Inferior parietal cortex (tissue), 1 donor: ENCODE measurements at regions not wholly inside any gene's neighbourhood (a gene's known extent, or its start where the extent isn't known, plus 50 kb on each side); places are given as distances from the start of the nearest gene placed in this dataset.
"Not testable (repeated sequence)": the region's sequence is repeated elsewhere in the genome, so short reads cannot be mapped to it uniquely, and the experiment has no call there.

Source experiments
- DNase-seq: peaks from one replicate; pipeline ENCODE4 v3.0.0-alpha.2; 2016; ENCODE audit errors: extremely low spot score

DNA sequence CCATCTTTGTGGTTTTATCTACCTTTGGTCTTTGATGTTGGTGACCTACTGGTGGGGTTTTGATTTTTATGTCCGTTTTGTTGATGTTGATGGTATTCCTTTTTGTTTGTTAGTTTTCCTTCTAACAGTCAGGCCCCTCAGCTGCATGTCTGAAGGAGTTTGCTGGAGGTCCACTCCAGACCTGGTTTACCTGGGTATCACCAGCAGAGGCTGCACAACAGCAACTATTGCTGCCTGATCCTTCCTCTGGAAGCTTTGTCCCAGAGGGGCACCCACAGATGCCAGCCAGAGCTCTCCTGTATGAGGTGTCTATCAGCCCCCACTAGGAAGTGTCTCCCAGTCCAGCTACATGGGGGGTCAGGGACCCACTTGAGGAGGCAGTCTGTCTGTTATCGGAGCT is 199.3 kb upstream of the WDFY3 start:
- no peak for DNase-seq

GRCh38 chr4:85166318-85166717 is 199.8 kb upstream of the WDFY3 start:
- no peak for DNase-seq

- no peak for DNase-seq
Observed at GRCh38 chr4:85168234-85168834, 201.8 kb upstream of the WDFY3 start.

- no peak for DNase-seq
Observed at GRCh38 chr4:85170241-85170640, 203.8 kb upstream of the WDFY3 start.

- DNase-seq, result no peak
Observed at GRCh38 chr4:85175190-85175589, 208.7 kb upstream of the WDFY3 start.

DNA sequence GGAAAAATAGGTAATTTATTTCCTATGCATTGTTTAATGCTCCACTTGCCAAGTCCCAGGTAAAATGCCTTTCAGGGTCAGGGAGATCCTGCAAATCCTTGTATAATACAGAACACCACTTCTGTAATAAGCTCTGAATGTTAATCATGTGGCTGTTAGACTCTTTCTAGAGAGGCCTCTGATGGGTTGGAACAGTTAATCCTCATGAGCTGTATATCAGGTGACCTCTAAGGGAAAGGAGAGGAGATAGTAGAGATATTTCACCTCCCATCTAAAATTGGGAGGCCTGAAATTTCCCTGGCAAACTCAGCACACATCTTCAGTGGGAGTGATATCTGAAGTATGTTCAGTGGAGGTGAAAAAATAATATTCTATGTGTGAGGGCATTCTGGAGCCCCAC is 210.6 kb upstream of the WDFY3 start:
- DNase-seq, result no peak

GRCh38 chr4:85177679-85178078 is 211.2 kb upstream of the WDFY3 start:
- no peak for DNase-seq

GRCh38 chr4:85180533-85180932 is 214.0 kb upstream of the WDFY3 start:
- no peak for DNase-seq

DNA sequence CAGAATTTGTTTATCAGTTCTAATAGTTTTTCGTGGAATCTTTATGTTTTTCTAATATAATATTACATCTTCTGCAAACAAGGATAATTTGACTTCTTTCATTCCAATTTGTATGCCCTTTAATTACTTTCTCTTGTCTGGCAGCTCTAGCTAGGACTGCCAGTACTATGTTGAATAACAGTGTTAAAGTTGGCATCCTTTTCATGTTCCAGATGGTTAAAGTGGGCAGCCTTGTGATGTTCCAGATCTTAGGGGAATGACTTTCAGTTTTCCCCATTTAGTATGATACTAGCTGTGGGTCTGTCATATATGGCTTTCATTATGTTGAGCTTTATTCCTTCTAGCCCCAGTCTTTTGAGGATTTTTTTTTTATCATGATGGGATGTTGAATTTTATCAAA is 220.6 kb upstream of the WDFY3 start:
- DNase-seq, result peak; percentile 38

DNA sequence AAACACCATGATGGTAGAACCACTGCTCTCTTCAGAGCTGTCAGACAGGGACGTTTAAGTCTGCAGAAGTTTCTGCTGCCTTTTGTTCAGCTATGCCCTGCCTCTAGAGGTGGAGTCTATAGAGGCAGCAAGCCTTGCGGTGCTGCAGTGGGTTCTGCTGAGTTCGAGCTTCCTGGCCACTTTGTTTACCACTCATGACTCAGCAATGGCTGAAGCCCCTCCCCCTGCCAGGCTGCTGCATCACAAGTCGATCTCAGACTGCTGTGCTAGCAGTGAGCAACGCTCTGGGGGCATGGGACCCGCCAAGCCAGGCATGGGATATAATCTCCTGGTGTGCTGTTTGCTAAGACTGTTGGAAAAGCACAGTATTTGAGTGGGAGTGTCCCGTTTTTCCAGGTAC is 229.5 kb upstream of the WDFY3 start:
- DNase-seq, result not testable (repeated sequence)

DNA sequence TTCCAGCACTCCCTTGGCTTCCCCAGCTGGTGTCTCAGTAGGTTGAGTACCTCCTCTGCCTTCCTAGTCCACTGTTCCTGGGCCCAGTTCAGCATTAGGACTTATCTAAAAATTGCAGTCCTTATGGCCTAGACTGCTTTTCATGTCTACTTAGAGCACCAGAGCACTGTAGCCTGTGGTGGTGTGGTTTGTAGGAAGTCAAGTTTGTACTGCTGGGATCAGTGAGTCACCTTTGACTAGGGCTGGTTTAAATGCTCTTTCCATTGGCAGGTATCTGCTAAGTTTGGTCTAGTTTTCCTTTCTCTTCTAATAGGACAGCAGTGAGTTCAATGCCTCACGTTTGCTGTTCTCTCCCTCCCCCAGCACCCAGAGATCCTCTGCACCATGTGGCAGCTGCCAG is 233.6 kb upstream of the WDFY3 start:
- no peak for DNase-seq

DNA sequence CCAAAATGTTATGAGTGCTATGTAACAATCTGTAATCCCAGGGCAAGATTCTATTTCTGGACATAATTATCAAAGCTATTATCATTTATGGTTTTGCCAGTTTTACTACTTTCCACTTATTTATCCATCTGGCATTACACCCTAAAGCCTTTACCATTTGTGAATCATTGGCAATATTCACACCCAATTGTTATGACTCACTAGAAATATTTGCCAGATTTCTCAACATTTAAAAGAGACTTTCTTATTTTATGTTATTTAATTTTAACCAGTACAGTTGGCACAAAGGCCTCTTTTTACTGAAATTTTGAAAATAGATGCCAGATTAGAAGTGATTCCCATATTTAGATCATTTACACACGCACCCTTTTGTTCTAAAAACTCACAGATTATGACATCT is 242.7 kb upstream of the WDFY3 start:
- no peak for DNase-seq

- DNase-seq, result no peak
Observed at GRCh38 chr4:85210353-85210752, 243.9 kb upstream of the WDFY3 start.

- DNase-seq, result not testable (repeated sequence)
Observed at GRCh38 chr4:85216571-85216970, 250.1 kb upstream of the WDFY3 start.

GRCh38 chr4:85218756-85219155 is 252.3 kb upstream of the WDFY3 start:
- no peak for DNase-seq

DNA sequence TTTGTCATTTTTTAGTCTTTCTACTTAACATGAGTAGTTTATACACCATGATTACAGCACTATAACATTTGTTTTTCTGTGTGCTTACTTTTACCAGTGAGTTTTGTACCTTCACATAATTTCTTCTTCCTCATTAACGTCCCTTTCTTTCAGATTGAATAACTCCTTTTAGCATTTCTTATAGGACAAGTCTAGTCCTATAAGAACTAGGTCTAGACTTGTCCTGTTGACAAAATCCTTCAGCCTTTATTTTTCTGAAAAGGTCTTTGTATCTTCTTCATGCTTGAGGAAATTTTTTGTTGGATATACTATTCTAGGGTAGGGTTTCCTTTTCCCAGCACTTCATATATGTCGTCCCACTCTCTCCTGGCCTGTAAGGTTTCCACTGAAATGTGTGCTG is 253.3 kb upstream of the ARHGAP24 start:
- no peak for DNase-seq

GRCh38 chr4:85222561-85222960 is 252.4 kb upstream of the ARHGAP24 start:
- DNase-seq, result no peak

DNA sequence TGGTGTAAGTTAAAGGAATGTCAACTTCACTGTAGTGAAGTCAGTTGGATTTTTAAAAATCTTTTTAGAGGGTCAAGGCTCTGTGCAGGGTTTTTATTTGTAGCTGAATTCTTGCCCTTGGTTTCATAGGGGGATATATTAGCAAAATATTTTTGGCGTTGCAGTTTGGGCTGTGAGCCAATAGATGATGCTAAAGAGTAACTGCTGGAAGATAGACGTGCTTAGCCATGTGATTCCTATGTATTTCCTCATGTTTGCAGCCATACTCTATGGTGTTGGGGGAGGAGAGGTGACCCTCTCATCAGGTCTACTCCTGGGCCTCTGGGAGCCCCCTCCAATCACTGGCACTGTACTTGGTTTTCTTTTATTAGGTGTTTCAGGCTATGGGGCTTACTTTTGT is 246.7 kb upstream of the ARHGAP24 start:
- DNase-seq, result no peak

GRCh38 chr4:85233516-85233915 is 241.4 kb upstream of the ARHGAP24 start:
- no peak for DNase-seq

GRCh38 chr4:85243857-85244256 is 231.1 kb upstream of the ARHGAP24 start:
- no peak for DNase-seq

- no peak for DNase-seq
Observed at GRCh38 chr4:85244638-85245037, 230.3 kb upstream of the ARHGAP24 start.

DNA sequence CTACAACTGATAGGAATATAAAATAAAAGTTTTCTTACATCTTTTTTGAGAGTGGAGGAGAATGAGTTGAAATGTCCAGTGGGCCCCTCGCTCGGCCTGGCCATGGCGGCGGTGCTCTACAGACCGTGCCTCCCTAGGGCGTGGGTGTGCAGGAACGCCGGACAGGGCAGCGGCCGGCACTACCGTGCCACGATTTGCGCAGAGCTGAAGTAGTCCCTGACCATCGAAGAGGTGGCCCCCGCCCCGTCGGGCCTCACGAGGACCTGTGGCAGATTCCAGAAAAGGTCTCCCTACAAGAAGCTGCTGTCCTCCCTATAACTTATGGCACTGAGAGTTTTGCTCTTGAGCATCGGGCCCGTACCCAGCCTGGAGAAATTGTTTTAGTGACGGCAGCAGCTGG is 228.9 kb upstream of the ARHGAP24 start:
- no peak for DNase-seq

DNA sequence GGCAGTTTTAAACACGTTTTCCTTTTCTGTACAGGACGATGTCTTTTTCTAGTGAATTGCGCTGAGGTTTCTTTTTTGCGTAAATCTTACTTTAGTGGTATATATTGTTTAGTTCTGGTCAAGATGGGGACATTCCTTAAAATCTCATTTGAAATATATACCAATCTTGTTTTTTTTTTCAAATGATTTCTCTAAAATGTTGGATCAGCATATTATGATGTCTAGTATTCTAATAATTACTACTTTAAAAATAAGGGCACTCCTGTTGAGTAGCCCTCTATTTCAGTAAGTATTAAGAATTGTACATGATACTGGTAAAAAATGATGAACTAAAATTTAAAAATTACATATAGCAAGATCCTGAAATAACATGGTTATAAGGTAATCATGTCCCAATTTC is 224.1 kb upstream of the ARHGAP24 start:
- no peak for DNase-seq

DNA sequence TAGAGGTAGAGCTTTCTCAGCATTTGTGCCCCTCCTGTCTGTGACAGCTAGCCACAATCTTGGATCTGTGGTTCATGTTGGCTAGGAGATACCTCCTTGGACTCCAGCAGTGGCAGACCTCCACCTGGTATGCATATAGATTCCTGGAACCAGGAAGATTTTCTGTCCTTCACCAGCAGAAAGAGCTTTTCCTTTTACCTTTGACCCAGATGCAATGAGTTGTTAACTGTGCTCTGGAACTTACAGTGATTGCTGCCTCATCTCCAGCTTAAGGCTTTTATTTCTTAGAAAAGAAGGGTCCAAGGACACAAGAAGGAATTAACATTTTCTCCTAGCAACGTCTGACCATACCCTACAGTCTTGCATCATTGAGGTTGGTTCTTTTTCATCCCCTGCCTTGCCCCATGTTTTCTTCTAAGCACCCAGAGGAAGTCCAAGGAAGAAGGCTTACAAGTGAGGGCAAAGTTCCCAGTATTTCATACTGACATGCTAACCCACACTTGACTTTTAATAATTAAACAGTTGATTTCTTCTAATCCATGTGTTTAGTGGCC is 217.1 kb upstream of the ARHGAP24 start:
- DNase-seq, result no peak
